OCI-LY7 (cell line): ENCODE measurements at regions not wholly inside any gene's neighbourhood (a gene's known extent, or its start where the extent isn't known, plus 50 kb on each side); places are given as distances from the start of the nearest gene placed in this dataset.

Experiments used
- BruUV-seq: library from RNA; stranded (reverse); fragments of 400-500 nt; replicated peaks from 2 replicates; lab custom pipeline; 2021; lab: Mats Ljungman, UMichigan
- CTCF ChIA-PET: fragments of 300-600 bp; sonication (Branson Sonifier 250); formaldehyde crosslinking; loops from one replicate; lab custom pipeline; 2022; ENCODE audit warnings: antibody characterized with exemption; ENCODE audit not compliant: unreplicated experiment; lab: Charles Lee
- POLR2A ChIA-PET: fragments of 300-600 bp; sonication (Branson Sonifier 250); formaldehyde crosslinking; loops from one replicate; lab custom pipeline; 2022; ENCODE audit warnings: antibody characterized with exemption; lab: Charles Lee
- DNase-seq: peaks from one replicate; pipeline ENCODE4 v3.0.0-alpha.2; 2015; ENCODE audit warnings: low spot score
- H2AFZ ChIP-seq: fragments of 200-600 bp; sonication (generic), shearing (Covaris generic); 2 replicates; pipeline ENCODE4 v1.6.1; 2014; ENCODE audit warnings: mild to moderate bottlenecking, antibody characterized with exemption, low read length, moderate library complexity
- H3K27ac ChIP-seq: fragments of 200-600 bp; sonication (generic); 2 replicates; pipeline ENCODE4 v1.5.1; 2014; ENCODE audit warnings: mixed run types, low read depth, mild to moderate bottlenecking, moderate library complexity, low read length, inconsistent platforms; ENCODE audit not compliant: poor library complexity, severe bottlenecking
- H3K36me3 ChIP-seq: fragments of 200-600 bp; sonication (generic); 2 replicates; pipeline ENCODE4 v1.6.1; 2014; ENCODE audit warnings: mild to moderate bottlenecking, antibody characterized with exemption, low read length, moderate library complexity, mixed read lengths; ENCODE audit not compliant: insufficient read depth
- H3K4me1 ChIP-seq: fragments of 200-600 bp; sonication (generic); 2 replicates; pipeline ENCODE4 v1.5.1; 2014; ENCODE audit warnings: mild to moderate bottlenecking, low read length; ENCODE audit not compliant: insufficient read depth, poor library complexity, severe bottlenecking
- H3K4me2 ChIP-seq: fragments of 200-600 bp; sonication (generic); 2 replicates; pipeline ENCODE4 v1.6.1; 2014; ENCODE audit warnings: mild to moderate bottlenecking, low read length
- H3K4me3 ChIP-seq: fragments of 200-600 bp; sonication (generic); 2 replicates; pipeline ENCODE4 v1.5.1; 2014; ENCODE audit warnings: mild to moderate bottlenecking, low read depth, low read length; ENCODE audit not compliant: poor library complexity, severe bottlenecking
- H3K79me2 ChIP-seq: fragments of 200-600 bp; sonication (generic); 2 replicates; pipeline ENCODE4 v1.6.1; 2016; ENCODE audit warnings: low read depth, mild to moderate bottlenecking, low read length, moderate library complexity, mixed read lengths; ENCODE audit not compliant: insufficient read depth
- H3K9me2 ChIP-seq: fragments of 200-600 bp; sonication (generic); 2 replicates; pipeline ENCODE4 v1.6.1; 2016; ENCODE audit warnings: mild to moderate bottlenecking, low read length, mixed read lengths; ENCODE audit not compliant: insufficient read depth
- H3K9me3 ChIP-seq: fragments of 200-600 bp; sonication (generic); 2 replicates; pipeline ENCODE4 v1.6.1; 2014; ENCODE audit warnings: mild to moderate bottlenecking, mixed run types, low read length, mixed read lengths
- H4K20me1 ChIP-seq: fragments of 200-600 bp; sonication (generic); 2 replicates; pipeline ENCODE4 v1.6.1; 2014; ENCODE audit warnings: mild to moderate bottlenecking, antibody characterized with exemption, low read length, moderate library complexity, mixed read lengths; ENCODE audit not compliant: insufficient read depth
- EZH2phosphoT487 ChIP-seq: fragments of 200-600 bp; sonication (generic); IDR thresholded peaks from 2 replicates; pipeline ENCODE4 v1.6.1; 2018; ENCODE audit warnings: low read depth, borderline replicate concordance, mild to moderate bottlenecking, mixed run types, antibody characterized with exemption, low read length, moderate library complexity, mixed read lengths
- intact Hi-C: fragments of 100-400 bp; cut with micrococcal nuclease; formaldehyde crosslinking; loops from one replicate; pipeline ENCODE4 v1.10.0; 2022; ENCODE audit not compliant: unreplicated experiment
- TF ChIP-seq, protein P1 (sequence below): fragments of 200-600 bp; sonication (generic); conservative IDR thresholded peaks from 2 replicates; pipeline ENCODE4 v1.5.1; 2014; ENCODE audit warnings: mild to moderate bottlenecking, antibody characterized with exemption, low read length, moderate library complexity, mixed read lengths

DNA sequence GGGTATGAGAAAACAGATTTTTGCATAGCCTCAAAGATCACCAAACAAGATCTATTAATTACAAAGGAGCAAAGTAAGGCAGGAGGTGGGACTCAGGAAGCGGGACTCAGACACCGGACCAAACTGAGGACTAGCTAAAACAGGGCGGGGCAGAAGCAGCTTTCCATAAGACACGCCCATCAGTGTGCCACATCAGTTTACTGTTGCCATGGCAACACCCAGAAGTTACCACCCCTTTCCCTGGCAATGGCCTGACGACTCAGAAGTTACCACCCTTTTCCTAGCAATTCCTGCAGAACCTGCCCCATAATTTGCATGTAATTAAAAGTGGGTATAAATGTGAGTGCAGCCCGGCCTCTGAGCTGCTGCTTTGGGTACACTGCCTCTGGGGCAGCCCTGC is 173.9 kb downstream of the SHANK2 start:
- Histone ChIP-seq H3K4me2 (no peak overlapping the region), H3K9me3 (no peaks in the 10 kb centered on the region), H3K36me3 (no peaks in the 10 kb centered on the region), H3K27ac (no peak overlapping the region), H4K20me1 (no peaks in the 10 kb centered on the region), H3K4me1 (no peaks in the 10 kb centered on the region), H3K79me2 (no peaks in the 10 kb centered on the region), H3K4me3 (no peak overlapping the region), H3K9me2 (no peaks in the 10 kb centered on the region), H2AFZ (no peak overlapping the region)
- no peak for TF ChIP-seq EZH2phosphoT487
- TF ChIP-seq, protein P1, sequence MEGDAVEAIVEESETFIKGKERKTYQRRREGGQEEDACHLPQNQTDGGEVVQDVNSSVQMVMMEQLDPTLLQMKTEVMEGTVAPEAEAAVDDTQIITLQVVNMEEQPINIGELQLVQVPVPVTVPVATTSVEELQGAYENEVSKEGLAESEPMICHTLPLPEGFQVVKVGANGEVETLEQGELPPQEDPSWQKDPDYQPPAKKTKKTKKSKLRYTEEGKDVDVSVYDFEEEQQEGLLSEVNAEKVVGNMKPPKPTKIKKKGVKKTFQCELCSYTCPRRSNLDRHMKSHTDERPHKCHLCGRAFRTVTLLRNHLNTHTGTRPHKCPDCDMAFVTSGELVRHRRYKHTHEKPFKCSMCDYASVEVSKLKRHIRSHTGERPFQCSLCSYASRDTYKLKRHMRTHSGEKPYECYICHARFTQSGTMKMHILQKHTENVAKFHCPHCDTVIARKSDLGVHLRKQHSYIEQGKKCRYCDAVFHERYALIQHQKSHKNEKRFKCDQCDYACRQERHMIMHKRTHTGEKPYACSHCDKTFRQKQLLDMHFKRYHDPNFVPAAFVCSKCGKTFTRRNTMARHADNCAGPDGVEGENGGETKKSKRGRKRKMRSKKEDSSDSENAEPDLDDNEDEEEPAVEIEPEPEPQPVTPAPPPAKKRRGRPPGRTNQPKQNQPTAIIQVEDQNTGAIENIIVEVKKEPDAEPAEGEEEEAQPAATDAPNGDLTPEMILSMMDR = no peak
- POLR2A ChIA-PET = interaction anchor here (0.6 kb wide), 1 partner anchor 122 kb away, joined by 3 read pairs; no protein-coding TSS in a partner anchor
- no peak for DNase-seq
- CTCF ChIA-PET = no interaction called here
- intact Hi-C loops = no loop called here
- BruUV-seq = no TSS peak

DNA sequence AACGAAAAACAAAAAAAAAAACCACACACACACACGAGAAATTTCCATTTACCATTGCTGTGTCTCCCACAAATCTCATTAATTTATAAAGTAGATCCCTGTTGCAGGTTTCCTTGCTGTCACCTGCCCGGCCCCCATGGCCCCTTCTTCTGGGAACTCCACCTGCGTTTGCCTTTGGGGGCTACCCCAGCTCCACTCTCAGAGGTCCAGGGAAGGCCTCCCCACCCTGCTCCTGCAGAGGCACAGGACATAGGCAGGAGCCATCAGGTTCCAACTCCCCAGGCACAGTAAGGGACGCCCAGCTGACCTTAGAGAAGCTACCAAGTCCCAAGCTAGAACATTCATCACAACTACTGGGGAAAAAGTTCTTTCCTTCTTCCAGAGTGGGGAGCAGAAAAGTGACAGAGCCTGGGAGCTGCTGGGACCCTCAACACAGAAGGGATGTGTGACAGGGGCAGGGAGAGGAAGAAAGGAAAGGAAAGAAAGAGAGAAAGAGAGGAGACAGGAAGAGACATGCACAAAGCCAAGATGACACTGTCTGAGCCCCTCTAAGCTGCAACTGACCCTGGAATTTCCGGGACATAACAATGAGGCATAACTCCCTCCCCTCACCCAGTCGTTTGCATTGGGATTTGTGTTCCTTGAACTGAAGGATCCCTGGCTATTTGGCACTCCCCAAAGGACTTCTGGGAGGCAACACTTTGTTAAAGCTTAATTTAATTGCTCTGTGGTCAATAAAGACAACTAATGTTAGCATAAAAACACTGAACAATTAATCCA is 175.7 kb downstream of the SHANK2 start:
- Histone ChIP-seq H3K27ac (no peak overlapping the region), H3K4me2 (no peak overlapping the region), H4K20me1 (no peaks in the 10 kb centered on the region), H3K4me3 (no peak overlapping the region), H3K4me1 (no peaks in the 10 kb centered on the region), H3K79me2 (no peaks in the 10 kb centered on the region), H3K9me3 (no peaks in the 10 kb centered on the region), H3K36me3 (no peaks in the 10 kb centered on the region), H3K9me2 (no peaks in the 10 kb centered on the region), H2AFZ (no peak overlapping the region)
- TF ChIP-seq, protein P1 = no peak
- TF ChIP-seq EZH2phosphoT487 = no peak
- no peak for DNase-seq
- ChIA-PET CTCF (no interaction called here), POLR2A (interaction anchor here (0.7 kb wide), 1 partner anchor 485 kb away, joined by 6 read pairs; no protein-coding TSS in a partner anchor)
- no TSS peak for BruUV-seq
- intact Hi-C loops = no loop called here

GRCh38 chr11:71075871-71076420 is 176.4 kb downstream of the SHANK2 start:
- ChIA-PET POLR2A (interaction anchor here (0.7 kb wide), 1 partner anchor 484 kb away, joined by 6 read pairs; no protein-coding TSS in a partner anchor), CTCF (no interaction called here)
- no peak for TF ChIP-seq EZH2phosphoT487
- TF ChIP-seq, protein P1 = no peak
- no peaks in the 10 kb centered on the region for H3K79me2 ChIP-seq
- H3K9me3 ChIP-seq = no peaks in the 10 kb centered on the region
- intact Hi-C loops = no loop called here
- H3K4me1 ChIP-seq = no peaks in the 10 kb centered on the region
- H3K4me2 ChIP-seq = no peak overlapping the region
- no peak overlapping the region for H2AFZ ChIP-seq
- no peaks in the 10 kb centered on the region for H3K36me3 ChIP-seq
- H3K9me2 ChIP-seq = no peaks in the 10 kb centered on the region
- no TSS peak for BruUV-seq
- no peak overlapping the region for H3K27ac ChIP-seq
- H4K20me1 ChIP-seq = no peaks in the 10 kb centered on the region
- no peak overlapping the region for H3K4me3 ChIP-seq
- no peak for DNase-seq
